ENCODE measurements at regions not wholly inside any gene's neighbourhood (a gene's known extent, or its start where the extent isn't known, plus 50 kb on each side); places are given as distances from the start of the nearest gene placed in this dataset.

- TF ChIP-seq, protein P1, sequence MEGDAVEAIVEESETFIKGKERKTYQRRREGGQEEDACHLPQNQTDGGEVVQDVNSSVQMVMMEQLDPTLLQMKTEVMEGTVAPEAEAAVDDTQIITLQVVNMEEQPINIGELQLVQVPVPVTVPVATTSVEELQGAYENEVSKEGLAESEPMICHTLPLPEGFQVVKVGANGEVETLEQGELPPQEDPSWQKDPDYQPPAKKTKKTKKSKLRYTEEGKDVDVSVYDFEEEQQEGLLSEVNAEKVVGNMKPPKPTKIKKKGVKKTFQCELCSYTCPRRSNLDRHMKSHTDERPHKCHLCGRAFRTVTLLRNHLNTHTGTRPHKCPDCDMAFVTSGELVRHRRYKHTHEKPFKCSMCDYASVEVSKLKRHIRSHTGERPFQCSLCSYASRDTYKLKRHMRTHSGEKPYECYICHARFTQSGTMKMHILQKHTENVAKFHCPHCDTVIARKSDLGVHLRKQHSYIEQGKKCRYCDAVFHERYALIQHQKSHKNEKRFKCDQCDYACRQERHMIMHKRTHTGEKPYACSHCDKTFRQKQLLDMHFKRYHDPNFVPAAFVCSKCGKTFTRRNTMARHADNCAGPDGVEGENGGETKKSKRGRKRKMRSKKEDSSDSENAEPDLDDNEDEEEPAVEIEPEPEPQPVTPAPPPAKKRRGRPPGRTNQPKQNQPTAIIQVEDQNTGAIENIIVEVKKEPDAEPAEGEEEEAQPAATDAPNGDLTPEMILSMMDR (conservative IDR thresholded peaks at IDR 0.05 in 1 of 2, IDR thresholded peaks at IDR 0.05 in 1 of 2; ENCODE audit: extremely low read depth in 1 of 2, insufficient read depth in 1 of 2, low read depth in 1 of 2, low read length in 2 of 2): no peak
- no peak for TF ChIP-seq EZH2 (IDR thresholded peaks at IDR 0.05; ENCODE audit: borderline replicate concordance, low read length)
Measured at GRCh38 chr4:37535872-37536271, 150.3 kb downstream of the RELL1 start.
